ENCODE measurements at regions not wholly inside any gene's neighbourhood (a gene's known extent, or its start where the extent isn't known, plus 50 kb on each side); places are given as distances from the start of the nearest gene placed in this dataset.

GRCh38 chr10:62453274-62453673, 79.1 kb downstream of the ZNF365 start:
- no peak for DNase-seq (ENCODE audit: low spot score)

DNA sequence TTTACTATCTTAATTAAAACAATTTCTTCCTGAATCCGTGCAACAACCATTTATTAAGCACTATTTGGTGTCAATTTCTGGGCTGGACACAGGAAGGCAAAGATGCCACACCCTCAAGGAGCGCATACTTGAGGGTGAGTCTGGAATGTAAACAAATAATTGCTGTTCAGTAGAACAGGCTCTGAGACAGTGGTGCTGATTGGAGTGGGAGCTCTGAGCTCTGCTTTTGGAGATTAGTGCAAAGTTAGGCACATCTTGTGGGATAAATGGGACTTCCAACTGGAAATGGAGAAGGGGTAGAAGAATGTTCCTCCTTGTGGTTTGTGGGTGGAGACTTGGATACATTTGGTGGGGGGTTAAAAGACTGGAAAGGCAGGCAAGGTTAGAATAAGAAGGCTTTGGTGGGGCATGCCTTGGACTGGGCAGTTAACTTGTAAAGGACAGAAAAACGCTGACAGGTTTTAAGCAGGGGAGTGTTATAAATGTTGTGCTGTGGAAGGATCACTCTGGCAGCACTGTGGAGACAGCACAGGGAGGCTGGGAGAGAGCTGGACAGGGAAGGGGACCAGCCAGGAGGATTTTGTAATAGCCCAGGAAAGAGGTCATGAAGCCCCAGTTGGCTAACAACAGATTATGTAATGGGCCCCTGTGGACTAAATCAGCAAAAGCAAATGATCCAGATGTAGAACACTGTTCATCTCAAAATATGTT, 80.7 kb downstream of the ZNF365 start:
- peak; percentile 77 for DNase-seq (ENCODE audit: low spot score)

DNA sequence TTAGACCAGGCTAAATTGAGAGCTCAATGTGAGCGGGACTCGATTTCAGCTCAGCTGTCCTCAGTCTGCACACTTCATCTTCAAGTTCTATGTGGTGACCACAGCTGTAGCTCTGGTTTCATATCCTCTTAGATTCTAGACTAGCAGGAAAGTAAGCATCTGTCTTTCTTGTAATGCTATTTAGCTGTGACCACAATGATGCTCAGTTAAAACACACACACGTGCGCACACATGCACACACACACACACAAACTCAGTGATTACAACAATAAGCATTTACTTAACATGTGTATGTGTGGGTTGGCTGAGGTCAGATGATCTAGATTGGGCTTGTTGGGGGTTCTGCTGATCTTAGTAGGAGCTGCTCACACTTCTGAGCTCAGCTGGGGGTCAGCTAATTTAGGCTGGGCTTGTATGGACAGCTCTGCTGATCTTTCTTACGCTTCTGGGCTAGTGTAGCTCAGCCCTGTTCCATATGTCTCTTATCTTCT, 82.5 kb downstream of the ZNF365 start:
- no peak for DNase-seq (ENCODE audit: low spot score)

DNA sequence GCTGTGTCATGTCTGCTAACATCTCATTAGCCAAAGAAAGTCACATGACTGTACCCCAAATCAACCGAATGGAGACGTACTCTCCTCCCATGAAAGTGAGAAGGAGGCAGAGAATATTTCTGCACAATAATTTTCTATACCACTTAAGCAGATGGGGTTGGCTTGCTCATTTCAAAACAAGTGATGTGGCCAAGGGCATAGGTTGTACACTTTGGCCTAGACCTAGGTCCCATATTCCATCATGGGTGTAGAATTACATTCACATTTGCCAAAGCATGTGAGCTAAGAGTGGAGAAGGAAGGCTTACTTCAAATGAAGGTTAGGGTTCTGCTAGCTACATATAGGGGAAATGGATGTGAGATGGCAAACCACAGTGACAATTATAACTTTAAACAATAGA, 83.0 kb downstream of the ZNF365 start:
- no peak for DNase-seq (ENCODE audit: low spot score)

GRCh38 chr10:62457598-62457997, 83.4 kb downstream of the ZNF365 start:
- no peak for DNase-seq (ENCODE audit: low spot score)

- no peak for DNase-seq (ENCODE audit: low spot score)
Measured at GRCh38 chr10:62459072-62459471, 84.9 kb downstream of the ZNF365 start.

DNA sequence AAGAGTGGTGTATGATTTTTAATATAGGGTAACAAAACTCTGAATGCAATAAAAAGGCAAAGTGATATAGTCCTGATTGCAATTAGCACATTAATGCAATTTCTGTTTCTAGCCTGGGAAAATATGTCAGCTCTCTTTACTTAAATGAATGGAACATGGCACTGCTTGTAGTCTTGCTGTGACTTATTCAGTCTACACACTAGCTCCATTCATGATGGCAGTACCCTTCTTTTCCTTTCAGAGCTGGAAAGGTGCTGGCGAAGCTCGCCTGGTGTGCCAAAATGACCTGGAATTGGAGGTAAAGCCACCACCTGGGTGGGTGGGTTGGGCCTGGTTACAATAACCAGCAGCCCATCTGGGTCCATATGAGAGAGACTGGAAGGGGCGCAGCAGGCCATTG, 85.3 kb downstream of the ZNF365 start:
- no peak for DNase-seq (ENCODE audit: low spot score)

- DNase-seq (ENCODE audit: low spot score), result no peak
Measured at GRCh38 chr10:62460393-62460792, 86.2 kb downstream of the ZNF365 start.

- DNase-seq (ENCODE audit: low spot score), result no peak
Measured at GRCh38 chr10:62461120-62461519, 87.0 kb downstream of the ZNF365 start.

GRCh38 chr10:62462461-62462860, 88.3 kb downstream of the ZNF365 start:
- no peak for DNase-seq (ENCODE audit: low spot score)

- no peak for DNase-seq (ENCODE audit: low spot score)
Measured at GRCh38 chr10:62463364-62463763, 89.2 kb downstream of the ZNF365 start.

GRCh38 chr10:62464308-62464707, 90.1 kb downstream of the ZNF365 start:
- no peak for DNase-seq (ENCODE audit: low spot score)

- DNase-seq (ENCODE audit: low spot score), result no peak
Measured at GRCh38 chr10:62466590-62466989, 92.4 kb downstream of the ZNF365 start.

DNA sequence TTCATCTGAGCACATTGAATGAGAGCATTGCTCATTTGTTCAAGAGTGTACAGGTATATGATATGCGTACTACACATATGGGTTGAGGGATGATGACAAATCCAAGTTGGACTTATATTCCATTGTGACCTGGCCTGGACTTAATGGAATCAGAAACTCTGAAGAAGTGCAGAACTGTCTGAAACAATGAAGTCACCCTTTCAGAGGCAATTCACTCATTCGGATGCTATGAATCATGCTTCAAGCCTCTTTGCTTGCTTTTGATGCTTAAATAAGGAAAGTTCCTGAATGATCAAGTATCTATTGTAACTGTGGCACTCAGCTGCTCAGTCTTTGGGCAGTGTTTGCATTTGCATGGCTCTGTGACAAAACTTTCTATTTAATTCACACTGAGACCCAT, 93.4 kb downstream of the ZNF365 start:
- DNase-seq (ENCODE audit: low spot score), result no peak

- DNase-seq (ENCODE audit: low spot score), result no peak
Measured at GRCh38 chr10:62471711-62472110, 97.5 kb downstream of the ZNF365 start.

DNA sequence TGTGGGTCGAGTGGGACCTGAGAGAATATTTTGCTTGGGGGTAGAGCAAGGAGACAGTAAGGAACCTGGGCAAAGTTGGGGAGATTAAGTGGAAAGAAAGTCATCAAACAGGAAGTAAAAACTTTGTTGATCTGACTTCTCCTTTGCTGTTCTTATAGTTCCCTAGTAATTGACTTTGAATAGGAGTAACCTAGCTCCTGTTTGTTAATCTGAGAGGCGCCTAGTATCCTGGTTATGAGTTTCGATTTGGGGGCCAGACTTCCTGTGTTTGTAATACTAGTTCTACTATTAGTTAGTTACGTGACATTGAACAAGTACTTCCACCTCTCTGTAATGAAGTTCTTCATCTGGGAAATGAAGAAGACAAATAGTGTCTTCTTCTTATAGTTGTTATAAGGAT, 99.1 kb downstream of the ZNF365 start:
- no peak for DNase-seq (ENCODE audit: low spot score)

DNA sequence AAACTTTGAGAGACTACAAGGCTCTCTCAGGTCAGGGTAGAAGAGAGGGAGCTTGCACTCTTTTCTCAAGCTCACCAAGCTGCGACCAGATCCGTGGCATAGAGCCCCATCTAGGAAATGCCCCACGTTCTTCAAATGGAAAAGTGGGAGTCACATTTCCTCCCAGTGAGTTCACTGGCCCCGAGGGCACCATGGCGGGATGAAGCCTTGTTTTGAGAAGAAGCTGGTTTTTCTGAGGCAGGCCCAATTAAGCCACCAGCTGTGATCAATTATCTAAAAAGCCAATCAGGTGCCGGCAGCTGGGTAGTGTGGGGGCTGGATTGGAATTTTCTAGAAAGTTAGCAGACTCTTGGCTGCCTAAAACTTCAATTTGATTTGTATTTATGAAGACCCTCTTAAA, 101.4 kb downstream of the ZNF365 start:
- no peak for DNase-seq (ENCODE audit: low spot score)

- no peak for DNase-seq (ENCODE audit: low spot score)
Measured at GRCh38 chr10:62479523-62479922, 105.4 kb downstream of the ZNF365 start.

GRCh38 chr10:62480196-62480595, 106.0 kb downstream of the ZNF365 start:
- no peak for DNase-seq (ENCODE audit: low spot score)

- no peak for DNase-seq (ENCODE audit: low spot score)
Measured at GRCh38 chr10:62482581-62482980, 108.4 kb downstream of the ZNF365 start.

GRCh38 chr10:62491597-62491996, 117.4 kb downstream of the ZNF365 start:
- no peak for DNase-seq (ENCODE audit: low spot score)

- DNase-seq (ENCODE audit: low spot score), result peak; percentile 15
Measured at GRCh38 chr10:62492012-62492869, 118.1 kb downstream of the ZNF365 start.

- no peak for DNase-seq (ENCODE audit: low spot score)
Measured at GRCh38 chr10:62492870-62493180, 118.7 kb downstream of the ZNF365 start.

GRCh38 chr10:62496925-62497324, 122.8 kb downstream of the ZNF365 start:
- DNase-seq (ENCODE audit: low spot score), result no peak

Data from LoVo (cell line).